ENCODE measurements at regions not wholly inside any gene's neighbourhood (a gene's known extent, or its start where the extent isn't known, plus 50 kb on each side); places are given as distances from the start of the nearest gene placed in this dataset.

DNA sequence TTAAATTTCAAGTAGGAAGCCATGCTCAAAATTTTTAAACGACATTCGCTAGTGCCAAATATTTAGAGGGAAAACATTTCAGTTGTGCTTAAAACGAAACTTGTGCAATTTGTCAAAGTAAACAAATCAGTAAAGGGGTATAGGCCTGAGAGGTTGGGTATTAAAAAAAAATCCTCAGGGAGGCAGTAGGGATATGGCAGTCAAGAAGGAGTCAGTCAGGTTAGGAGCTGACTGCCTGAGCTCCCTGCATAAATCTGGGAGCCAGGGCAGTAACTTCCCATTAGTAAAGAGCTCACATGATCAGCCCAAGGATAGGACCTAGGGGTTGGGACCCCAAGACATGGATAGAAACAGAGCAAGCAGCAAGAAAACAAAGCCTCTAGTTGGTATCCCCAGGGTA lies 120.7 kb upstream of the STAC start:
- in situ Hi-C loops (cut with MboI; ENCODE audit: low sequenced_read_pairs, unreplicated experiment) = no loop called here
- TF ChIP-seq, protein P1, sequence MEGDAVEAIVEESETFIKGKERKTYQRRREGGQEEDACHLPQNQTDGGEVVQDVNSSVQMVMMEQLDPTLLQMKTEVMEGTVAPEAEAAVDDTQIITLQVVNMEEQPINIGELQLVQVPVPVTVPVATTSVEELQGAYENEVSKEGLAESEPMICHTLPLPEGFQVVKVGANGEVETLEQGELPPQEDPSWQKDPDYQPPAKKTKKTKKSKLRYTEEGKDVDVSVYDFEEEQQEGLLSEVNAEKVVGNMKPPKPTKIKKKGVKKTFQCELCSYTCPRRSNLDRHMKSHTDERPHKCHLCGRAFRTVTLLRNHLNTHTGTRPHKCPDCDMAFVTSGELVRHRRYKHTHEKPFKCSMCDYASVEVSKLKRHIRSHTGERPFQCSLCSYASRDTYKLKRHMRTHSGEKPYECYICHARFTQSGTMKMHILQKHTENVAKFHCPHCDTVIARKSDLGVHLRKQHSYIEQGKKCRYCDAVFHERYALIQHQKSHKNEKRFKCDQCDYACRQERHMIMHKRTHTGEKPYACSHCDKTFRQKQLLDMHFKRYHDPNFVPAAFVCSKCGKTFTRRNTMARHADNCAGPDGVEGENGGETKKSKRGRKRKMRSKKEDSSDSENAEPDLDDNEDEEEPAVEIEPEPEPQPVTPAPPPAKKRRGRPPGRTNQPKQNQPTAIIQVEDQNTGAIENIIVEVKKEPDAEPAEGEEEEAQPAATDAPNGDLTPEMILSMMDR (IDR thresholded peaks at IDR 0.05; ENCODE audit: borderline replicate concordance, control extremely low read depth, extremely low read depth, insufficient read depth, missing control alignments) = no peak

DNA sequence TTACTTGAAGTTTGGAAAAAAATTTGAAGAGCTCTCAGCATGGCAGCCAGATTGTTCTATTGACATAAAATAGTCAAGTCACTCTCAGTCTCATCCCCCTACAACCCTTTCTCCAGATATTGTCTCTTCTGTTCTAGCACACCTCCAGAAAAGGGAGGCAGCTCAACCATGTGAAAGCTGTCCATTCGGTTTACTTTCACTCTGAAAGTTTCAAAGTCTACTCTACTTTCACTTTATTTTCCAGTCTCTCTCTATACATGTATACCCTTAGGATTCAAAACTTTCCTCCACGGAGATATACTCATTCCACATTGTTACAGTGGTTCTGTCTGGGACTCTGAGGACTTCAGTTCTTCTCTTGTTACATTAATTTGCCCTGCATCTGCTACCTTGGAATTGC lies 111.0 kb upstream of the STAC start:
- in situ Hi-C loops (cut with MboI; ENCODE audit: low sequenced_read_pairs, unreplicated experiment) = no loop called here
- TF ChIP-seq, protein P1 (IDR thresholded peaks at IDR 0.05; ENCODE audit: borderline replicate concordance, control extremely low read depth, extremely low read depth, insufficient read depth, missing control alignments) = no peak
- DNase-seq (ENCODE audit: low spot score) = no peak

More for the DNA sequence above, 120.7 kb upstream of the STAC start:
- DNase-seq (ENCODE audit: low spot score) = no peak

DNA sequence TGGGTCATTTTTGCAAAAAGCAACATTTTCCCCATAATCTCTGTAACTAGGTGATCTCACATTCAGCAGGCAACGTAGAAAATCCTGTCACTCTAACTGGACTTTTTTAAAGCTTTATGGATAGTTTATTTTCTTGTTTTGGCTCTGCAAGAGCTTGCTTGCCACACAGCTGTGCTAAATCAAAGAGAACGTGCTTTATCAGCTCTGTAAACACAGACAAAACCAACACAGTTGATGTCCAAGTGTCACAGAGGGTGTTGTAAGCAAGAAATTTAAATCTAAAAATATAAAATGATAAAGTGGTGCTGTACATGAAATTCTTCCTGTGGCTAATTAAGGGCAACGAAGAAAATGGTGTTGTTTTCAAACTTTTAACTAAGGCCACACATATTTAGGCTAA lies 97.5 kb upstream of the STAC start:
- no peak for DNase-seq (ENCODE audit: low spot score)
- TF ChIP-seq, protein P1 (IDR thresholded peaks at IDR 0.05; ENCODE audit: borderline replicate concordance, control extremely low read depth, extremely low read depth, insufficient read depth, missing control alignments) = no peak
- in situ Hi-C loops (cut with MboI; ENCODE audit: low sequenced_read_pairs, unreplicated experiment) = no loop called here

DNA sequence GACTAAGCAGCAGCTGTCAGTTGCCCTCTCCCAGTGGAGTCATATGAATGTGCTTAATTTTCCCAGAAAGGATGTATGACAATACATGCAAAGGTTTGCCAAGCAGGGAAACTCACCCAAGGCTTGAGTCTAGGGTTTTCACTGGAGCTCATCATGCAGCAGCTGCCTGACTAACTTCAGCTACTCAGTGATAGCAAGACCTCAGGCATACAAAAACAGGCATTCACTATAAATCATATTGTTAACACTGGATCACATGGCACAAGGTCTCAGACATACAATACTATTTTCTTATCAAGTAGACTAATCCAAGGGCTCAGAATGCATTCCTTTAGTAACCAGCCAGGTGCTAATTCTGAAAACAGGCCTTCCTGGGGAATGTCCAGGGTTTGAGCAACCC lies 85.0 kb upstream of the STAC start:
- in situ Hi-C loops (cut with MboI; ENCODE audit: low sequenced_read_pairs, unreplicated experiment) = no loop called here
- TF ChIP-seq, protein P1 (IDR thresholded peaks at IDR 0.05; ENCODE audit: borderline replicate concordance, control extremely low read depth, extremely low read depth, insufficient read depth, missing control alignments) = no peak
- no peak for DNase-seq (ENCODE audit: low spot score)

DNA sequence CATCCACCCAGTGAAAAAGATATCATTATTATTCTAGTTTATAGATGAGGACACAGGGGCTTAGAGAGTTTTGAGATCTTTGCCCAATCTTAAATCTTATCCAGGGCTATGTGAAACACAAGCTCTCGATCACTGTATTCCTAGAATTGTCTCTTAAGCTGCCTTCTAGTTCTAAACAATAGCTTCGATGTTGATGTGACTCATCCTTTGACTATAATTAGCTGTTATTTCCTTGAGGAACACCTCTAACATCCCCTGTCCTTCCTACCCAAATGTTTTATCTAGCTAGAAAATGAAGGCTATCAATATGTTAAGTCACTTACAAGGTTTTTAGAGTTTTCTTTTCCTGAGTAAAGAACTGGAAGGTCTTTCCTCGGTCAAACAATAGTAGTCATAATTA lies 83.1 kb upstream of the STAC start:
- in situ Hi-C loops (cut with MboI; ENCODE audit: low sequenced_read_pairs, unreplicated experiment) = no loop called here
- DNase-seq (ENCODE audit: low spot score) = no peak
- TF ChIP-seq, protein P1 (IDR thresholded peaks at IDR 0.05; ENCODE audit: borderline replicate concordance, control extremely low read depth, extremely low read depth, insufficient read depth, missing control alignments) = no peak

DNA sequence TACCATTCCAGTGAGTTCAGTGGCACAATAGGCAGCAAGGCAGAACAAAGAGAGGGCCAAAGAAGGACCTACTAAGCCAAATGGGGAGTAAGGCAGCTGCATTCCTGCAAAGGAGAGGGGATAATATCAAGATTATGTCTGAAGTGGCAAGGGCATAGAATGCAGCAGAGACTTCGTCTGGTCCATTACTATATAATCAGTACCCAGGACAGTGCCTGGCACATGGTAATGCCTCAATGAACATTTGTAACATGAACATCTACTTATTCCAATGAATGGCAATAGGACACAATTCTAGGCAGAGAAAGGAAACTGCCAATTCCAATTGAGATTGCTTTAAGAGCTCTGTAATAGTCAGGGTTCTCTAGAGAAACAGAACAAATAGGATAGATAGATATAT lies 82.1 kb upstream of the STAC start:
- DNase-seq (ENCODE audit: low spot score) = no peak
- TF ChIP-seq, protein P1 (IDR thresholded peaks at IDR 0.05; ENCODE audit: borderline replicate concordance, control extremely low read depth, extremely low read depth, insufficient read depth, missing control alignments) = no peak
- in situ Hi-C loops (cut with MboI; ENCODE audit: low sequenced_read_pairs, unreplicated experiment) = no loop called here

DNA sequence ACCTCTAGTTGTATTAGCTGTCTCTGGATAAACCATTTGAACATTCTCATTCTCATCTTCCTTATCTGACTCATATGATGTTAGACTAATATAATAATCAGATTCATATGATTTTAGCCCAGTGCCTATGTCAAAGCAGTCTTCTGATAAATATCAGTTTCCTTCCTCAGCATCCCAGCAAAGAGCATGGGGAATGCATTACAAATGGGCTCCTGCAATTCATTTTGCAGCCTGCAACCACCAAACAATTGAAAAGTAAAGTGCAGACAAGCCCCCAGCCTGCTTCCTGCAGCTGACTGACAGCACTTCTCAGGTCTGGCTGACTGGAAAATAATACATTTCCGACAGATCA lies 78.2 kb upstream of the STAC start:
- no peak for DNase-seq (ENCODE audit: low spot score)
- in situ Hi-C loops (cut with MboI; ENCODE audit: low sequenced_read_pairs, unreplicated experiment) = no loop called here
- TF ChIP-seq, protein P1 (IDR thresholded peaks at IDR 0.05; ENCODE audit: borderline replicate concordance, control extremely low read depth, extremely low read depth, insufficient read depth, missing control alignments) = no peak
